ENCODE measurements at regions not wholly inside any gene's neighbourhood (a gene's known extent, or its start where the extent isn't known, plus 50 kb on each side); places are given as distances from the start of the nearest gene placed in this dataset.

GRCh38 chr2:83517727-83518368, 941.2 kb downstream of the SUCLG1 start:
- no peak for DNase-seq

- no peak for DNase-seq
These were observed 942.6 kb downstream of the SUCLG1 start for GRCh38 chr2:83516503-83516902.

DNA sequence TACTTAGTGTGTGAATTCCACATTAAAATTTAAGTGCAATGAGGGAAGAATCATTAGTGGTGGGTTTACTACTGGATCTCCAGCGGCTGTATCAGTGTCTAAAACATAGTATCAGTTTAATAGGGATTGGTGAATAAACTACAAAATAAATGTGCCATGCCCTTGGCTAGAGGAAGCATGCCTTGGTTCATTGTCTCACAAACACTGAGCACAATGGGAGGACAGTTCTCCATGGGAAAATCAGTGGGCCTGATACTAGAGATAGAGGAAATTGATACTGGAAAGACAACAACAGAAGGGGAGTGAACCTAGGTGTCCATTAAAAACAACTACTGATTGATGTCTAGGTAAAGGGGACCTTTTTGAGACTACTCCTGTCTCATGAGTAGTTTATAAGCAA, 971.6 kb downstream of the SUCLG1 start:
- no peak for DNase-seq

DNA sequence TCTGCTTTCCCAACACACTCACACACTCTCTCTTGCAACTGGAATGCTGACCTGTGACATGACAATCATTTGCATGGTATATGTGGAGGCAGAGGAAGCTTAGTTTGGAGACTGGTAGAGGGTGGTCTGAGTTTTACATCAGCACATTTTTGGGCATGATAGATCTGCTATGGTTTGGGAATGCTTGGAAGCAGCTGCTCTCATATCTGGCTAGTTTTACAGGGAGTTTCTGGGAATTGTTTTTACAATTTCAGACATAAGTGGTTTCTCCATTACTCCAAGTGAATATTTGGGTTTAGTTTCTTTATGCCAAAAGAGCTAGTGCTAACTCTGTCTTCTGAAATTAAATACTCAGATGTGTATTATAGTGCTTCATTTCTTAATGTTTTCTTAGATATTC, 977.6 kb downstream of the SUCLG1 start:
- no peak for DNase-seq

- DNase-seq: no peak
These were observed 981.0 kb downstream of the SUCLG1 start for GRCh38 chr2:83478037-83478436.

GRCh38 chr2:83475371-83475770, 983.7 kb downstream of the SUCLG1 start:
- DNase-seq: no peak

DNA sequence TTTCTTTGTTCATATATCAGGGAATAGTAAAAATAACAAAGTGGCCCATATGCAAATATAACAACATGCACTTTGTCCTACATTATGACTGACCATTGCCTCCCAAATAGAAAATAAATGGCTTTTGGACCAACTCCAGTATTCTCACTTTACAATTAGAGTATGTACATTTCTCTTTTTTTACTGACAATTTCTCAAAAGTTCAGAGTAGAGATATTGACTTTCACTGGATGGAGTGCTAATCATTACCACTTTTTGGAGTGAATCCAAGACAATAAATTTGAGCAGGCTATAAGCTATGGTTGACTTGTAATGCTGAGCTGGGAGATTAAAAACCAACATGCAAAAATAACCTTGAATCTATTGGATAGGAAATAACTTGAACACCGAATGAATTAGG, 987.4 kb downstream of the SUCLG1 start:
- DNase-seq: peak; percentile 89

- no peak for DNase-seq
These were observed 988.2 kb downstream of the SUCLG1 start for GRCh38 chr2:83470928-83471327.

DNA sequence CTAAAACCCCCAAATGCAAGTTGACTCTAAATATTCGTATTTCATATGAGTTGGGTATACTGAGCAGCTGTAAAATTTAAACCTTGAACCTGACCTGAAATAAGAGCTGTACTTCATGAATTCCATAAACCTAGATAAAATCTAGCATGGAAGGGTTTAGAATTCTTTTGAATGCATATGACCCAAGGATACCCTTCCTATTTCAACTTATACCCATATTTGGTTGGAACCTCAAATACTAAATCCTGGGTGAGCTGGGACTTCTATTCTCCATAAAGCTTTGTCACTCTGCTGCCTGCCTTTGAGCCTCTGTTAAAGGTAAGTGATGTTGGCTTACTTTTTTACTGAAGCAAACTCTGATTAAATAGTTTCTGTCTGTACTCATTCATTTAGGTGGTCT, 994.6 kb downstream of the SUCLG1 start:
- DNase-seq: no peak

DNA sequence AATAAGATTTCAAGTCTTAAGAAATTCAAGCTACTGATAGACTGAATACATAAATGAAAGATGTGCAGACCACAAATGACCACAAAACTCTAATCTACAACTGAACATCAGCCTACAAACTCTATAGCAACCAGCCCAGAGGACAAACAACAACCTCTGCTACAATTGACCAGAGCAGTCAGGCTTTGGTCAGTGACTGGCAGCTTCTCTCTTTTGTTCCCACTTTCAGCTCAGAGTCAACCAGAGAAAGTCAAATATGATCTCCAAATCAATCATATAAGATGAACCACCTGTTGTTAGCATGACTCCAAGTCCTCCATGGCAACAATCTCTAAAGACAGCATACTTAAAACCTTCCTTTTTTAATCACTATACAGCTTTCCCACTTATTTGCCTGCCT, 996.2 kb downstream of the SUCLG1 start:
- DNase-seq: no peak

GRCh38 chr2:83461135-83461534, 997.9 kb downstream of the SUCLG1 start:
- DNase-seq: no peak

- no peak for DNase-seq
These were observed 999.6 kb downstream of the SUCLG1 start for GRCh38 chr2:83459456-83459855.

GRCh38 chr2:83435989-83436388, 1023.1 kb downstream of the SUCLG1 start:
- no peak for DNase-seq

DNA sequence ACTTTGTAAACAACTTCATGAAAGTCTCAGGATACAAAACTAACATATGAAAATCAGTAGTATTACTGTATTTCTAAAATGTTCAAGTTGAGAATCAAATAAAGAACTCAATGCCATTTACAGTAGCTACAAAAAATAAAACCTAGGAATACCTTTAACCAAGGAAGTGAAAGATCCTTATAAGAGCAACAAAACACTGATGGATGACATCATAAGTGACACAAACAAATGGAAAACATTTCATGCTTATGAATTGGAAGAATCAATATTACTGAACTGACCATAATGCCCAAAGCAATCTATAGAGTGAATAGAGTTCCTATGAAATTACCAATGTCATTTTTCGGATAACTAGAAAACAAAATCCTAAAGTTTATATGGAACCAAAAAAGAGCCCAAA, 1038.1 kb downstream of the SUCLG1 start:
- no peak for DNase-seq

GRCh38 chr2:83394134-83394904, 1064.8 kb downstream of the SUCLG1 start:
- no peak for DNase-seq

- no peak for DNase-seq
These were observed 1070.3 kb downstream of the SUCLG1 start for GRCh38 chr2:83388804-83389203.

DNA sequence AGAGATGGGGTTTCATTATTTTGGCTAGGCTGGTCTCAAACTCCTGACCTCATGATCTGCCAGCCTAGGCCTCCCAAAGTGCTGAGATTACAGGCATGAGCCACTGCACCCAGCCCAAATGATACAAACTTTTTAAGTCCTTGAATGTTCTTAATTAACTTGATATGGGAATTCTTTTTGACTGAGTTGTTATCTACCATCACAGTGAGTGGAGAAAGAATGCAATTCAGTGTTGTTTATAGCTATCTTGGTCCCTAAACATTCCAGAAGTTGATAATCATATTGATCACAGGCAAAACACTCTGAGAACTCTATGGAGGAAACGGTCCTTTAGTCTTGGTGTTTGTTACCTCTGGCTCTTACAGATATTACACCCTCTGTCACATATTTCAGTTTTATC, 1072.5 kb downstream of the SUCLG1 start:
- no peak for DNase-seq

GRCh38 chr2:83378921-83379320, 1080.2 kb downstream of the SUCLG1 start:
- DNase-seq: no peak

DNA sequence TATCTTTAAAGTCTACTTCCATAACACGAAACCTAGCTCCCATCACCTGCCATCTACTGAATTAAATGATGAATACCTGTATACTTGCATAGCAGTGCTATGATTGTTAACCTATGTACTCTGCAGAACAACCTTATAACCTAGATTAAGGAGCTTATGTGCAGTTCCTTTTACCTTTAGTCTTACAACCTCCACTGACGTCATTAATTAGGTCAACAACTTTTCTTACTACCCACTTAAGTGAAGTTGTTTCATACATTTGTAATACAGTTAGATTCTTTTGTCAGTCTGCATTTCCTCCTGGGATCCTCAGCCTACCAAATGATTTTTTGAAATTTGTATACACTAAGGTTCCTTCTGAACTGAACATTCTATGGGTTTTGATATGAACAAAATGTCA, 1082.3 kb downstream of the SUCLG1 start:
- no peak for DNase-seq

DNA sequence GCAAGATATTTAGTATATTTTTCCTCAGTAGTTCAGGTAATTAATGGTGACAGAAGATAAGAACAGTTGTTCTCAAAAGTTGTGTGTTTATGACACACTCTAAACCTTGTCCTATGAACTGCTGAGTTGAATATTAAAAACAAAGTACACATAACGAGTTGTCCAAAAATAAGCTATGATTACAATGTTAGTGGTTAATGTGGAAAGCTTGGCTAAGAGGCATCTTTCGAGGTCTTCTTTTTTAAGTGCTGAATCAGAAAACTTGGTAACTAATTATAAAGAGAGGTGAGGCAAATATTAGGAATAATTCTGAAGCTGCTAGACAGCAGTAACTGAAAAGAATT, 1088.7 kb downstream of the SUCLG1 start:
- DNase-seq: no peak

- DNase-seq: no peak
These were observed 1089.3 kb downstream of the SUCLG1 start for GRCh38 chr2:83369601-83370418.

DNA sequence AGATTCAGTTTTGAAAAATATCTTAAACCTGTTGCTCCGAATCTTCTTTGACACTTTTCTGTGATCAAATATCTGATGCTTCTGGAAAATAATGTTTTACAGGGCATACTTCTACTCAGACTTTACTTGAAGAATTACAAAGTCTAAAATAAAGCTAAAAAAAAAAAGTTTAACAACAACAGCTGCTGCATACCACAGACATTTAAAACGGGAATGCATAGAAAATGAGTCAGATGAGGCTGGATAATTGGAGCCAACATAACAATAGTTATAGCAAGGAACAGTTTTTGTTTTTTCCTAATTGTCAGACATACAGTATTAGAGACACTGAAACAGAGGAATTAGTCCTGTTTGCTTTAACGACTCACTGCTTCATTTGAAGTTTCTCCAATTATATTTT, 1090.2 kb downstream of the SUCLG1 start:
- no peak for DNase-seq

DNA sequence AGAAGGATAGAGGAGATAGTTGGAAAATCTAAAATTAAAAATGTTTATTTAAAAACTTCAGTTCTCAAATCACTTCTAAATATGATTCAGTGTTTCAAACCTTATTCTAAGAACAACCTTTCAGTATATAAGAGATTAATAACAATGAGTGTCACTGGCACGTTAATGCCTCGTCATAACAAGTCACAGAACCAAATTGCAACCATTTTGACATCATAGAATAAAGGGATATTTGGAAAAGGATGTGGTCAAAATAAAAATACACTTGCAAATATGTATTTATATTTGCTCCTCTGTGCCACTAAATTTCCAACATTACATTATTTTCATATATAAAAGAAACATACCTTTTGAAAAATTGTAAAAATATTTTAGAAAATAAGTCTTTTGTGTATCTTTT, 1090.6 kb downstream of the SUCLG1 start:
- DNase-seq: no peak

GRCh38 chr2:83365476-83365875, 1093.6 kb downstream of the SUCLG1 start:
- DNase-seq: no peak
